Activated CD4-positive, alpha-beta T cell treated with anti-CD3 and anti-CD28 coated beads, Interleukin-2, Interleukin-6, amounts not matched to agents 100 ng/mL and 50 ng/mL, durations not matched to agents 16 hours and 8 hours (primary cell): ENCODE measurements at regions not wholly inside any gene's neighbourhood (a gene's known extent, or its start where the extent isn't known, plus 50 kb on each side); places are given as distances from the start of the nearest gene placed in this dataset.
"Not testable (repeated sequence)": the region's sequence is repeated elsewhere in the genome, so short reads cannot be mapped to it uniquely, and the experiment has no call there.

ENCODE experiments used
- DNase-seq: peaks from one replicate; pipeline ENCODE4 v3.0.0-alpha.2; 2020

DNA sequence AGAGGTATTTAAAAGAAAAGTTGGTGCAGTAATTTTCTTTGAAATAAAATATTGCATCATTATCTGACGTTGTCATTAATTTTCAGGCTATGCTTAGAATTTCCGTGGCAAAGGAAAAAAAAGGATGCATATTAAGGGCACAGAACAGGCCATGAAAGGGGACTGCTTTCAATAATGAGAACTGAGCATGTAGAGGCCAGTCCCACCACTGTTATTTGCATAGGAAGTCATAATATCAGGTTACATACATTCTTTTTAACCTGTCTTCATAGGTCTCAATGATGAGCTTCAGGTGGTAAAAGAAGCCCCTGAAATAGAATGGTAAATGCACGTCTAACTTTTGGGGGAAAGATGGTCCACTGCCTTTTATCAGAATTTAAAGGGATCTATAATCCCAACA is 272.1 kb upstream of the ALCAM start:
- no peak for DNase-seq

DNA sequence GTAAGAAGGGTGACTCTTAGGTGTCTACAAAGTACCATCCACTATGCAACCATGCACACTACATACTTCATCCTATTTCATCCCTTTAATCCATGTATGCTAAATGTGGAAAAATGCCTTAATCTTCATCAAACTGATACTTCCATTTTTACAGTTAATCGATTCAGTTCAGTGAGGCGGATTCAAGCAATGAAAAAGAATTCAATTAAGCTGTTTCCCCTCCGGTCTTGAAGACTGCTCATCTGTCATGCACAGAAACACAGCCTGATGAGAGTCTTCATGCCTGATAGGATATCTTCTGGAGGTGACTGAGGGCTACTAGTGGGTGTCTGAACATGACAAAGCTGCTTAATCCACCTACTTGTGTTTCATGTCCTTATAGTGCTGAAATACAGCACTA is 270.6 kb upstream of the ALCAM start:
- DNase-seq, result no peak

DNA sequence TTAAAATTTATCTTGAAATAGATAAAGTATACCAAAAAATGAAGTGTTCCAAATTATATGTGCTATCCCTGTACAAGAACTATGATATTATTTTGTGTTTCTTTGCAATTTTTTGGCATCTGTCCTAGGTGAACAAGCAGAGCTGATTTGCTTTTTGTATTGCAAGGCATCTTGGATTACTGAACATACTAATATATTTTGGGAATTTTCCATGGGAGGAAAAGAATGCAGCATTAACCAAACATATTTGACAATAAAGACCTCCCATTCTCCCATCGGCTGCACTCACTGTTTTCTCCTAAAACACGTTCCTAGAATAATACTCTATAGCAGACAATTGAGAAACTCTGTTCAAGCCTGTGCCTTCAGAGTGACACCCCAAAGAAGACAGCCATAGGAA is 265.1 kb upstream of the ALCAM start:
- no peak for DNase-seq

DNA sequence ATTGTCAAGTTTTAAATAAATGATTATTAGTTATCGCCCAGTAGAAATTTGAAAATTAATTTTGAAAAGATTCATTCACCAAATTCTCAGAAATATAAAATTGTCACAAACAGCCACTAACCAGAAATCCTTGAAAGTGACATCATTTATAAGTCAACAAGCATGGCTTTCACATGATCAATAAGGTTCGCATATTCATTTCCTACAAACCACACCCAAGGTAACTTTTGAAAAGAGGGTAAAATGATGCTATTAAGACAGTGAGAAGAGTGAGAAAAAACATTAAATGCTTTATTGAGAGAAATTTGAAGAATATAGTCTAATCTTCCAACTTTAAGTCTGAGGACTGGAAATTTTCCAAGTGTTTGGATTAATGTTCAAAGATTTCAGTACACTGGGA is 263.6 kb upstream of the ALCAM start:
- no peak for DNase-seq

DNA sequence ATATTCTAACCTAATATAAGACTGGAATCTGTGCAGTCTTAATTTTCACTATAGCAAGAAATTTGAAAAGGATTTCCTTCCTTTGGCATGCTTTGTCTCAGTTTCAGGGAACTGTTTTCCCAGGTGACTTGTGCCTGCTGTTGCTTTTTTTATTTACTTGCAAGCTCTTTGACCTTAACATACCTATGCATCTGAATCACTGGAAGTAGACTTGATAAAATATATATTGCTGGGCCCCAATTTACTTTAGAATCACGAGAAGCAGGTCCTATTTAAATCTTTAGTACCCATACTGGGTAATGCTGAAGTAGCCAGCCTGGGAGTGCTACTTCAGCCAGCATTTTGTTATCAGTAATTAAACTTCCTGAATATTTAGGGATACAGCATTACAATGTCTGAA is 257.9 kb upstream of the ALCAM start:
- DNase-seq, result no peak

DNA sequence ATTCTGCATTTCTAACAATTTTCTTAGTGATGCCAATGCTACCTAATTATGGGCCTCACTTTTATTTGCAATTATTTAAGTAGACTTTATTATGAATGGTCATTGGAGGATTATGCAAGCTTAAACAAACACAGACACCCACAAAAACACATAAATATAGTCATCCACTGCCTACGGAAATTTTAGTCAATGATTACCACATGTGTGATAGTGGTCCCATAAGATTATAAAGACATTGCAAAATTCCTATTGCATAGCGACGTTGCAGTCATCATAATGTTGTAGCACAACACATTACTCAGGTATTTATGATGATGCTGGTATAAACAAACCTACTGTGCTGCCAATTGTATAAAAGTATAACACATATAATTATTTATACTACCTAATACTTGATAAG is 247.8 kb upstream of the ALCAM start:
- DNase-seq, result no peak

DNA sequence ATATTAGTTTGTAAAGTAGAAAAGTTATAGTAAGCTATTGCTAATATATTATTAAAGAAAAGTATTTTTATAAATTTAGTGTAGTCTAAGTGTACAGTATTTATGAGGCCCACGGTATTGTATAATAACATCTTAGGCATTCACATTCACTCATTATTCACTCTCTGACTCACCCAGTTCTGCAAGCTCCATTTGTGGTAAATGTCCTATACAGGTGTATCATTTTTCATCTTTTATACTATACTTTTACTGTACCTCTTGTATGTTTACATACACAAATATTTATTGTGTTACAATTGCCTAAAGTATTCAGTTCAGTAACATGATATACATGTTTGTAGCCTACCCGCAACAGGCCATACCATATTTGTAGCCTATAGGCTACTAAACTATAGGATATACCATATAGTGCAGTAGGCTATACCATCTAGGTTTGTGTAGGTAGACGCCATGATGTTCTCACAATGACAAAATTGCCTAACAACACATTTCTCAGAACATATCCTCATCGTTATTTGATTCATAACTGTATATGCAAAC is 246.8 kb upstream of the ALCAM start:
- DNase-seq, result no peak

DNA sequence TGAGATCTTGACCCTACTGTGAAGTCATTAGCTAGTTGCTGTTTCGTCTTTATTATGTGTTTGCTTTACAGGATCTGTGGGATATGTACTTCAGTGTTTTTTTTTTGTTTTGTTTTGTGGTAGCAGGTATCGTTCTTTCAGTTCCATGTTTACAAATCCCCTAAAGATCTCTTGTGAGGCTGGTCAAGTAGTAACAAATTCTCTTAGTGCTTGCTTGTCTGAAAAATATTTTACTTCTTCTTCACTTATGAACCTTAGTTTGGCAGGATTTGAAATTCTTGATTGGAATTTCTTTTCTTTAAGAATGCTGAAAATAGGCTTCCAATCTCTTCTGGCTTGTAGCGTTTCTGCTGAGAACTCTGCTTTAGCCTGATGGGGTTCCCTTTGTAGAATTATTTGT is 235.8 kb upstream of the ALCAM start:
- no peak for DNase-seq

DNA sequence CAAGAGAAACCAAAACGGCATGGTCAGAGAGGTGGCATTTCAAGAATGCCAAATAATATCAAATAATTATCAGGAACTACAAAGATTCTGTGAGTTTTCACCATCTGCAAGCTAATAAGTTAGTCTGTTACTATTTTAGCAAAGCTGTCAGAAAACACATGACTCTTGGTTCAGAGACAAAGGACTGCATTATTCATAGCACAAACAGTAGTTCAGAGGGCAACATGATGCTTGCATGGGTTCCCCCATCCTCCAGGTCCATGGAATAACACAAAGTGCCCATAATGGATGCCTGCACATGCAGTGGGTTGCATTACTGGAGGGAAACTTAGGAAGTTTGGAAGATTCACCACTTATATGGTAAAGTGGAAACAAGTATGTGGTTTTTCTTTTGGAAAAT is 228.8 kb upstream of the ALCAM start:
- no peak for DNase-seq

DNA sequence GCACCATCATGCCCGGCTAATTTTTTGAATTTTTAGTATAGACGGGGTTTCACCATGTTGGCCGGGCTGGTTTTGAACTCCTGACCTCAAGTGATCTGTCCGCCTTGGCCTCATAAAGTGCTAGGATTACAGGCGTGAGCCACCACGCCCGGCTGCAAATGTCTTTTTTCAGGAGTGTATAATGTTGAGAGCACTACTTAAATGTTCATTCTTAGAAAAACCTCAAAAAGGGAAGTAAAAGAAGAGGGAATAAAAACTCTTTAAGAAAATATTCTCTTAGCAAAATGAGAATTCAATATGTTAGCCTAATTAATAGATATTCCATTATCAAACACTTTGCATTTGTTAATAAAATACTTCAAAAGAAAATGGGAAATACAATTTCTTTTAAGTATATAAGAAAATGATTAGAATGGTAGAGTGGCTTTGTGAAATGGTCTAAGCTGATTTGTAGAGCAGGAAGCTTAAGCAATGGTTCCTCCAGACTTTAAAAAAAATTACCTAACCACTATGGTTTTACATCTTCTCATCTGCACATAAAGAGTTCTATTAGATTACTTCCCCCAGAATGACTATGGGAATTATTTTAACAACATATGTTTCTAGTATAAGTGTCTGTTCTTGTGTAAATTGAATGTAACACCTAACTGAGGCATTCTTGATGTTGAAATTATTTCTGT is 226.7 kb upstream of the ALCAM start:
- no peak for DNase-seq

DNA sequence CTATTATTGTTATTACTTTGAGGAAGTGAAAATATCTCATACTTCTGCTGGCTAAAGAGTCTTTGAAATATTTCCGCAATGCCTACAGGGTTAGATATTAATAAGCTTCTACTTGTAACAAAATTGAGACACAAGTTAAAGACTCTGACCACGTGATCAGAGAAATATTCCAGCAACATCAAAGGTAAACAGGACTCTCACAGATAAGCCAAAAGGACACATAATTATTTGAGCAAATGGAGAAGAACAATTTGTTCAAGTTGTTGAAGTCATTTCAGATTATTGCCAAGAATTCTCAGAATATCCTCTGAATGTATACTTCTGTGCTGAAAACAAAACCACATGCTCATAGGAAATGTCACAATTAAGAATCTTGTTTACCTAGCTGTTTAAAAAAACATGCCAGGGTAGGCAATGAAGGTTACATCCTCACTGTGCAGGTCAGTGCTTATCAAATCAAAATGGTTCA is 225.8 kb upstream of the ALCAM start:
- DNase-seq, result no peak

DNA sequence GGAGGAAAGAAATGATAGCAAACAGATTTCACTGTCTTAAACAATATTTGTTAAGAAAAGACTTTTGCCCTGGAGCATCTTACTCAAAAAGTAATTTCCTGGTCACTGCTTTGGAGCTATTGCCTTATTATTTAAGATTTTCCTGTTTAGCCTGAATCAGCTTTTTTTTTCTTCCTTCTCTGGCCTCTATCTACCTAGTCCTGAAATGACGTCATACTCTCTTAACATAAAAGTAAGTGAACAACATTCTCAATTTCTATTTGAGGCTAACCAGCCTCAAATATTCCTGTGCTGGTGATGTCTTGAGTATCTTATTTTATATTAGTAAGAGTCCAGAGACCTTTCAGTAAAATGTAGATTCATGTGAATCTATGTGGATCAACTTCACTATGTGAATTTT is 221.9 kb upstream of the ALCAM start:
- no peak for DNase-seq

DNA sequence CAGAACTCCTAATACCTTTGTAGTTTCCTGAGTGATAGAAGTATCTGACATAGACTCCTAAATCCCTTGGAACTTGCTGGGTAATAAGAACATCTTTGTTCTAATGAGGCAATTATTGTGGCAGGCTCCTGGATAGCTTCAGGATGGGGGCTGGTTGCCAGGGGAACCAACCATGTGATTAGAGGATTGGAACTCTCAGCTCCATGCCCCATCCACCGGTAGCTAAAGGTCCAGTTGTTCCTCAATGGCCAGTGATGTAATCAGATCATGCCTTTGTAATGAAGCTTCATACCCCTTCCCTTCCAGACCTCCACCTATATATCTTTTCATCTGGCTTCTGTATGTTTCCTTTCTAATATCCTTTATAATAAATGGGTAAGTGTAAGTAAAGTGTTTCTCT is 221.2 kb upstream of the ALCAM start:
- no peak for DNase-seq

DNA sequence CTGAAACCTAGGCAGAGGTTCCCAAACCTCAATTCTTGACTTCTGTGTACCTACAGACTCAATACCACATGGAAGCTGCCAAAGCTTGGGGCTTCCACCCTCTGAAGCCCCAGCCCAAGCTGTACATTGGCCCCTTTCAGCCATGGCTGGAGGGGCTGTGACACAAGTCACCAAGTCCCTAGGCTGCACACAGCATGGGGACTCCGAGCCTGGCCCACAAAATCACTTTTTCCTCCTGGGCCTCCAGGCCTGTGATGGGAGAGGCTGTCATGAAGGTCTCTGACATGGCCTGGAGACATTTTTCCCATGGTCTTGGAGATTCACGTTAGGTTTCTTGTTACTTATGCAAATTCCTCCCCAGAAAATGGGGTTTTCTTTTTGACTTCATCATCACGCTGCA is 217.5 kb upstream of the ALCAM start:
- DNase-seq, result not testable (repeated sequence)

DNA sequence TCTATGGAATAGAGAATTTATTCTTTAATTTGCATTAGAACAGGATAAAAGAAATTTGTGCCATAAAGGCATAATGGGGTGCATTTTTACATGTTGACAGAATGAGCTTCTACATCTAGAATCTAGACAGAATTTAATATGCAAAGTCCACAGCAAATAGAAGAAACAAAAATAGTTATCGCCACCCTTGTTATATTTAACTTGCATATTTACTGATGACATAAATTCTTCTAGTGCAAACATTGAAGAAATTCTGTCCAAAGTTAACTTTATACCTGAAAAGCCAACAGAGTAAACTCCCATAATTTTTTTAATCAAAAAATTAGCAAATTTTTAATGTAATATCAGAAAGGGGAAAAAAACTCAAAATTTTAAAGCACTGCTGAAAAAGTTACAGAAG is 213.7 kb upstream of the ALCAM start:
- DNase-seq, result no peak

DNA sequence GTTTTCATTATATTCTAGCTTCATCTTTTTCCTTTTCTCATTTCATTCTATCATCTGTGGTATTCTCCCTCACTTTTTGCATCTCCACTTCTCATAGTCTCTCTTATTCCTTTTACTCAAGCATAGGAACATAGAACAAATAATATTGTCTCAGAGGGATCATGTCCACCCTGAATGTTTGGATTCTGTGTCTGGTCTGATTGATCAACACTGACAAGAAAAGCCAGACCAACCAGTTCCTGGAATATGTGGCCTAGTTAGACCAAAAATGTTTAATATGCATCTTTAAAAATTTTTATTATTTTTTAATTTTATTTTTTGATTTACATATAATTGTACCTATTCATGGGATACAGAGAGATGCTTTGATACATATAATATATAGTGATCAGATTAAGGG is 212.0 kb upstream of the ALCAM start:
- DNase-seq, result no peak

DNA sequence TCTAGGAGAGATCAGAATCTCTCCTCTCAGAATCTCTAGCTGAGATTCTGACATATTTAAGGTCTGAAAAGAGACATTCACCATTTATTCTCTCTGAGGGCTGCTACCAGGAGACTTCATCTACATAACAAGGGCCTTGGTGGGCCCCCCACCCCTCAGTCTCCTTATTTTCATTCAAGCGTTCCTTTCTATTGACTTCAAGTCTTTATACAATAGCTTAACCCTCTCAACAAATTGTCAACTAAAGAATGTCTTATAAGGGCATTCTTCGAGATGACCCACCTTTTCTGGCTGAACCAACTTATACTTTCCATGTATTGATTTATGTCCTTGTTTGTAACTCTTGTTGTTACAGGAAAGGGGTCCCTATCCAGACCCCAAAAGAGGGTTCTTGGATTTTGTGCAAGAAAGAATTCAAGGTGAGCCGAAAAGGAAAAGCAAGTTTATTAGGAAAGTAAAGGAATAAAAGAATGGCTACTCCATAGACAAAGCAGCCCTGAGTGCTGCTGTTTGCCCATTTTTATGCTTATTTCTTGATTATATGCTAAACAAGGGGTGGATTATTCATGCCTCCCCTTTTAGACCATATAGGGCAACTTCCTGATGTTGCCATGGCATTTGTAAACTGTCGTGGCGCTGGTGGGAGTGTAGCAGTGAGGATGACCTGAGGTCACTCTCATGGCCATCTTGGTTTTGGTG is 209.5 kb upstream of the ALCAM start:
- DNase-seq, result no peak

DNA sequence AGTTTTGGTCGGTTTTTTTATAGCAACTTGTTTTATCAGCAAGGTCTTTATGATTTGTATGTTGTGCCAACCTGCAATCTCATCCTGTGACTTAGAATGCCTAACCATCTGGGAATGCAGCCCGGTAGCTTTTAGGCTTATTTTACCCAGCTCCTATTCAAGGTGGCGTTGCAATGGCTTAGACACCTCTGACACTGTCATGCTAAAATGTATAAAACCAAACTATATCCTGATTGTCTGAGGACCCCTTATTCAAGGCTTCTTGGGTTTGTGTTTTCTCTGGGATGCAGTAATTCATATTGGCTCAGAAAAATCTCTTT is 209.0 kb upstream of the ALCAM start:
- DNase-seq, result no peak

DNA sequence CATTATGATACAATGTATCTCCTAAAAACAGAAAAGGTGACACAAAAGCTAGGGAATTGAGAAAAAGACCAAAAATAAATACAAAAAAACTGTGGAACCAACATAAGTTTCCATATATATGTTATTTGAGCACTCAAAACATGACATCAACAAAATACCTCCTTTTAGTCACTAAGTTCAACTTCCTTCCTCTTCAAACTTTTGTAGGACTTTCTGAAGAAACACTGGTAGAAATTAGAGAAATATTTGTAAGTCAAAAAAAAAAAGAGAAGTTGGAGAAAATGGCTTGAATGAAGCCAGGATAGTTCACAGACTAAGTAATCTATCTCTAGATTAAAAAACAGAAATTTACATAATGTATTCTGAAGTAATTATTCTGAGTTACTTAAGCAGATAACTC is 208.4 kb upstream of the ALCAM start:
- no peak for DNase-seq

DNA sequence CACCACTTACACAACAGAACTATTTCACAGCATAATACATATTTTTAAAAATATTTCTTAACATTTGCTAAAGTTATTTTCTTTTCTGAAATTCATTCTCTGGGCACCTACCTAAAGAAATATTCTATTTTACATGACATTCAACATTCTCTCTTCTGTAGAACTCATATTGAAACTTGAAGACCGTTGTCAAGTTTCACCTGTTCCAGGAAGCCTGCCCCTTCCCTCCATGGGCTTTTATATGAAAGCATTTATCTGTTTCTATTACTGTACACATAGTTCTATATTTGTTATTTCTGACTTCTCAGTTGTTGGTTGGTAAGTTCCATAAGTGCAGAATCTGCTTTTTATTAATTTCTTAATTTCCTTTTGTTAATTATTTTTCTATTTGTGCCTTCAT is 204.3 kb upstream of the ALCAM start:
- DNase-seq, result no peak

DNA sequence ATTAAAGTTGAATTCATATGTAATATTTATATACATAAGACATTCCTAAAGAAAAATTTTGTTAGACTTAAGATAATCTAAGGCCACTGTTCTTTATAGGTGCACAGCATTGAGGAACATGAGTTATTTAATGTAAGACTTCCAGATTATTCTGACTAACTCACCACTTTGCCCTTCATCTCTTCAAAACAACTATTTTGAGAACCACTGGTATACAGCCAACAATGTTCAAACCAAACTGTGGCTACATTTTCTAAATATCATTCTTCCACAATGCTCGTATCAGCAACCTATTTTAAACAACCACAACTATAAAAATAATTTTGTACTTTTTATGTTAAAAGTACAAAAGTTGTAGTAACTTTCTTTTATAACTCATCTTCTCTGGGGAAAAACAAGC is 199.8 kb upstream of the ALCAM start:
- no peak for DNase-seq

DNA sequence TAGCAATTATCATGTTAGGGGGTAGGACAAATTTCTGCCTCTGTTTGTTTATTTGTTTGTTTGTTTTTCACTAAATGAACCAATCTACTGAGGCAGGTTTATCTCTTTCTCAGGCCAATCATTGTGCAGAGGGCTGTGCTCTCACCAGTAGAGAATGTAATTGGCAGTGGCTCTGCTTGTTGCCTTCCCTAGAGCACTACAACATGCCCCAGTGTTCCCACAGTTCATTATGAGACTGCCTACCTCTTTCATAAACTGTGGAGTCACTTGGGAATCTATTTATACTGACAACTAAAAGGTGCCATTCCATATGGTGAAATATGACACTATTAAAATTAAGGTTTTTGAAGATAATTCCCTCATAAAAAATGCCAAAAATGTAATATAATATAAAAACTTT is 196.3 kb upstream of the ALCAM start:
- no peak for DNase-seq

DNA sequence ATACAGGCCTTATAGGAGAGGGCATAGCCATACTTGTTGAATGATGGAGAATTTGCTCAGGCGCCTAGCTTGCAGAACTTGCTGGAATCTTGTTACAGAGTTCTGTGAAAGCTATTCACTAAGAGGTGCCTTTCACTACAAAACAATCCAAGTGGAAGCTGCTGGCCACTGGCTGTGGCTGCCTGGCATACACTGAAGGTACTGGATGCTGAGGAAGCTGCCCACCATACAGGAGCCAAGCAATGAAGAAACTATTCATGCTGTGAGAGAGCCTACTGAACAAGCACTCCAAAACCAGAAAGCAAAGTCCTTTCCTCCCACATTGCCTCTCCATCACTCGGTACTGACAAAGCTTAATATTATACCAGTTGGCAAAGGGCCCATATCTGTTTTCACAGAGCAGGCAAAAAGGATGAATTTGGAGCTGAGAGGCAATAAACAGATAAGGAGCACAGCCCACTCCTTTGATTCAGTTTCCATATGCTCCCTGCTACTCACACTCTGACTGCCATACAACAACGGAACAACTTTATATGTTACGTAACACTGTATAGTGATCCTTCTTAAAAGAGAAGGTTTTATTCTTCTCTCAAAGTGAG is 192.6 kb upstream of the ALCAM start:
- DNase-seq, result no peak

DNA sequence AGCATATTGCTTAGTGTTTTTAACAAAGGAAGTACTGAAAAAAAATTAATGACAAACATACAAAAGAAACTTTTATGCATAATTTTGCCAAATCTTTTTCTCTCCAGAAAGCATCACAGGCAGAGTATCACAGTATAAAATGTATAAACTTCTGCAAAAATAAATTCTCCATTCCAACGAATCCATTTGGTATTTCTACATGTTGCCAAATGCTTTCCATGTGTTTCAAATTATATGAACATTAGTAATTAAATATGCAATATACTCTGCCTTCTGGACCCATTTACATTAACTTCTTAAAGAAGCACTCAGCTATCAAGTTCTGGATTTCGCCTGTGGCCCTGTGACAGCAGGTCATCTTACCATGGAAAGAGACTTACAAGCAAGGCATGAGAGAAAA is 189.1 kb upstream of the ALCAM start:
- DNase-seq, result no peak

DNA sequence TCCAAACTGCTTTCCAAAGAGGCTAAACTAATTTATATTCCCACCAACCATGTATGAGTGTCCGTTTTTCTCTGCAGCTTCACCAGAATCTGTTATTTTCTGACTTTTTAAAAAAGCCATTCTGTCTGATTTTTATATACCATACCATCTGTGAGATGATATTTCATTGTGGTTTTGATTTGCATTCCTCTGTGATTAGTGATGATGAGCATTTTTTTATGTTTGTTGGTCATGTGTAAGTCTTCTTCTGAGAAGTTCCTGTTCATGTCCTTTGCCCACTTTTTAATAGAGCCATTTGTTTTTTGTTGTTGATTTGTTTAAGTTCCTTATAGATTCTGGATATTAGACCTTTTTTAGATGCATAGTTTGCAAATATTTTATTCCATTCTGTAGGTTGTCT is 179.4 kb upstream of the ALCAM start:
- DNase-seq, result no peak
